HEK293T (cell line): ENCODE measurements at regions not wholly inside any gene's neighbourhood (a gene's known extent, or its start where the extent isn't known, plus 50 kb on each side); places are given as distances from the start of the nearest gene placed in this dataset.

Source experiments
- BHLHE40 ChIP-seq: fragments of 450-650 bp; IDR thresholded peaks from 2 replicates; pipeline ENCODE4 v1.6.1; 2016; ENCODE audit warnings: mild to moderate bottlenecking, moderate library complexity, borderline replicate concordance
- FOXK2 ChIP-seq: fragments of 450-650 bp; IDR thresholded peaks from 2 replicates; pipeline ENCODE4 v1.6.1; 2016; ENCODE audit warnings: mild to moderate bottlenecking
- FOXM1 ChIP-seq: fragments of 450-650 bp; IDR thresholded peaks from 2 replicates; pipeline ENCODE4 v1.6.1; 2017; ENCODE audit warnings: mild to moderate bottlenecking, borderline replicate concordance
- L3MBTL2 ChIP-seq: fragments of 450-650 bp; conservative IDR thresholded peaks from 2 replicates; pipeline ENCODE4 v1.6.1; 2016; ENCODE audit warnings: mild to moderate bottlenecking
- LEF1 ChIP-seq: fragments of 450-650 bp; IDR thresholded peaks from 2 replicates; pipeline ENCODE4 v1.6.1; 2017; ENCODE audit warnings: mild to moderate bottlenecking, borderline replicate concordance
- NFRKB ChIP-seq: fragments of 450-650 bp; IDR thresholded peaks from 2 replicates; pipeline ENCODE4 v1.6.1; 2016; ENCODE audit warnings: mild to moderate bottlenecking, moderate library complexity
- PKNOX1 ChIP-seq: fragments of 450-650 bp; IDR thresholded peaks from 2 replicates; pipeline ENCODE4 v1.6.1; 2016
- SP1 ChIP-seq: fragments of 450-650 bp; IDR thresholded peaks from 2 replicates; pipeline ENCODE4 v1.6.1; 2017
- SUZ12 ChIP-seq: fragments of 450-650 bp; IDR thresholded peaks from 2 replicates; pipeline ENCODE4 v1.6.1; 2016; ENCODE audit warnings: mild to moderate bottlenecking
- TARDBP ChIP-seq: fragments of 450-650 bp; IDR thresholded peaks from 2 replicates; pipeline ENCODE4 v1.6.1; 2016
- ZNF384 ChIP-seq: fragments of 450-650 bp; IDR thresholded peaks from 2 replicates; pipeline ENCODE4 v1.6.1; 2016

GRCh38 chr17:77892469-77893143 lies 65.9 kb upstream of the TNRC6C start:
- no peak for TF ChIP-seq TARDBP
- no peak for TF ChIP-seq ZNF384
- no peak for TF ChIP-seq SUZ12
- no peak for TF ChIP-seq FOXM1
- no peak for TF ChIP-seq L3MBTL2
- TF ChIP-seq NFRKB = no peak
- no peak for TF ChIP-seq PKNOX1
- no peak for TF ChIP-seq BHLHE40
- no peak for TF ChIP-seq LEF1
- TF ChIP-seq SP1 = no peak
- TF ChIP-seq FOXK2 = no peak
